H1 (cell line): ENCODE measurements at regions not wholly inside any gene's neighbourhood (a gene's known extent, or its start where the extent isn't known, plus 50 kb on each side); places are given as distances from the start of the nearest gene placed in this dataset.

Experiments
- CTCF ChIA-PET: fragments of 300-600 bp; sonication (Branson Sonifier 250); formaldehyde crosslinking; loops from one replicate; lab custom pipeline; 2021; ENCODE audit not compliant: partially characterized antibody; lab: Charles Lee
- POLR2A ChIA-PET: fragments of 300-600 bp; sonication (Branson Sonifier 250); formaldehyde crosslinking; loops from one replicate; lab custom pipeline; 2021; ENCODE audit warnings: inconsistent platforms; ENCODE audit not compliant: partially characterized antibody; lab: Charles Lee
- DNase-seq, 2 experiments: peaks; one replicate each; pipeline versions ENCODE4 v3.0.0 to v3.0.0-alpha.2; 2010 to 2022; ENCODE audit warnings: low spot score in 2 of 2, low read depth in 1 of 2, mixed read lengths in 1 of 2
- FAIRE-seq: peaks from 2 replicates; lab custom pipeline; 2011; peaks lifted over from hg19 to GRCh38; lab: Jason Lieb, UNC
- H2AFZ ChIP-seq: 2 replicates; pipeline ENCODE4 v1.8.1; 2012; ENCODE audit warnings: low read length, inconsistent platforms
- H2AK5ac ChIP-seq: 2 replicates; pipeline ENCODE4 v1.6.1; 2013; ENCODE audit warnings: low read depth, low read length
- H2BK120ac ChIP-seq: replicated peaks from 2 replicates; pipeline ENCODE3; 2013; ENCODE audit warnings: low read depth, low read length, inconsistent platforms
- H2BK12ac ChIP-seq: 2 replicates; pipeline ENCODE4 v1.6.1; 2013; ENCODE audit warnings: low read depth, low read length
- H2BK15ac ChIP-seq: 2 replicates; pipeline ENCODE4 v1.6.1; 2013; ENCODE audit warnings: low read length
- H2BK20ac ChIP-seq: 2 replicates; pipeline ENCODE4 v1.6.1; 2013; ENCODE audit warnings: low read length
- H2BK5ac ChIP-seq: 2 replicates; pipeline ENCODE4 v1.6.1; 2013; ENCODE audit warnings: low read depth, low read length
- H3K14ac ChIP-seq: 2 replicates; pipeline ENCODE4 v1.6.1; 2013; ENCODE audit warnings: inconsistent platforms; ENCODE audit not compliant: insufficient read length
- H3K18ac ChIP-seq: 2 replicates; pipeline ENCODE4 v1.6.1; 2013; ENCODE audit warnings: low read length; ENCODE audit errors: extremely low read depth
- H3K23ac ChIP-seq: 2 replicates; pipeline ENCODE4 v1.6.1; 2013; ENCODE audit warnings: inconsistent platforms; ENCODE audit not compliant: insufficient read length
- H3K23me2 ChIP-seq: 2 replicates; pipeline ENCODE4 v1.6.1; 2013; ENCODE audit warnings: low read depth, low read length
- H3K27ac ChIP-seq: 2 replicates; pipeline ENCODE4 v1.6.1; 2011; ENCODE audit warnings: low read depth, low read length, inconsistent platforms
- H3K27me3 ChIP-seq, 4 experiments: replicated peaks in 1 of 4; 1 replicate in 1 of 4; 2 replicates in 3 of 4; pipeline versions ENCODE4 v1.6.1 to v1.8.1; 2011 to 2013; ENCODE audit warnings: low read length in 3 of 4, mild to moderate bottlenecking in 3 of 4, inconsistent platforms in 2 of 4, mixed read lengths in 2 of 4, moderate library complexity in 1 of 4; ENCODE audit not compliant: control insufficient read depth in 3 of 4, insufficient read depth in 3 of 4; ENCODE audit errors: extremely low read depth in 1 of 4
- H3K36me3 ChIP-seq, 4 experiments: 2 replicates each; pipeline versions ENCODE4 v1.6.1 to v1.8.1; 2011 to 2013; ENCODE audit warnings: mild to moderate bottlenecking in 4 of 4, low read length in 3 of 4, moderate library complexity in 2 of 4, control low read depth in 1 of 4, inconsistent platforms in 1 of 4; ENCODE audit not compliant: insufficient read depth in 4 of 4, control insufficient read depth in 2 of 4
- H3K4ac ChIP-seq: replicated peaks from 2 replicates; pipeline ENCODE3; 2013; ENCODE audit warnings: low read length, low read depth, mixed read lengths, inconsistent platforms; ENCODE audit not compliant: insufficient read length
- H3K4me1 ChIP-seq, 4 experiments: replicated peaks in 1 of 4; 1 replicate in 1 of 4; 2 replicates in 3 of 4; pipeline versions ENCODE4 v1.6.1 to v1.8.1; 2011 to 2013; ENCODE audit warnings: low read length in 3 of 4, inconsistent platforms in 2 of 4, mixed read lengths in 1 of 4; ENCODE audit not compliant: insufficient read depth in 4 of 4, control insufficient read depth in 3 of 4
- H3K4me2 ChIP-seq, 2 experiments: 2 replicates each; pipeline versions ENCODE4 v1.6.1 to v1.8.1; 2011 to 2013; ENCODE audit warnings: low read depth in 2 of 2, low read length in 2 of 2, control low read depth in 1 of 2, inconsistent platforms in 1 of 2, mild to moderate bottlenecking in 1 of 2; ENCODE audit not compliant: insufficient read depth in 1 of 2
- H3K4me3 ChIP-seq, 4 experiments: fragments of 200-600, 300-600 bp in 1 of 4; sonication (generic), shearing (Covaris generic), sonication (Bioruptor Twin) in 1 of 4; 2 replicates each; pipeline versions ENCODE4 v1.5.1 to v1.8.1; 2011 to 2016; ENCODE audit warnings: low read length in 4 of 4, low read depth in 3 of 4, control low read depth in 2 of 4, inconsistent platforms in 2 of 4, mild to moderate bottlenecking in 2 of 4, mixed read lengths in 1 of 4, moderate library complexity in 1 of 4; ENCODE audit not compliant: insufficient read depth in 2 of 4; ENCODE audit errors: extremely low read depth in 1 of 4
- H3K56ac ChIP-seq: replicated peaks from 2 replicates; pipeline ENCODE3; 2013; ENCODE audit warnings: low read depth, mild to moderate bottlenecking, mixed read lengths, low read length, inconsistent platforms; ENCODE audit not compliant: insufficient read length
- H3K79me1 ChIP-seq: 2 replicates; pipeline ENCODE4 v1.6.1; 2013; ENCODE audit warnings: low read depth, low read length, control low read depth
- H3K79me2 ChIP-seq, 2 experiments: 2 replicates each; pipeline versions ENCODE4 v1.6.1 to v1.8.1; 2012 to 2013; ENCODE audit warnings: low read length in 2 of 2, mild to moderate bottlenecking in 2 of 2, inconsistent platforms in 1 of 2; ENCODE audit not compliant: insufficient read depth in 2 of 2, control insufficient read depth in 1 of 2
- H3K9ac ChIP-seq, 4 experiments: replicated peaks in 1 of 4; 1 replicate in 1 of 4; 2 replicates in 3 of 4; pipeline versions ENCODE4 v1.6.1 to v1.8.1; 2011 to 2013; ENCODE audit warnings: low read depth in 3 of 4, low read length in 3 of 4, control low read depth in 2 of 4, mild to moderate bottlenecking in 2 of 4, moderate library complexity in 2 of 4, inconsistent platforms in 1 of 4; ENCODE audit errors: extremely low read depth in 1 of 4
- H3K9me3 ChIP-seq, 2 experiments: 2 replicates each; pipeline versions ENCODE4 v1.6.1 to v1.8.1; 2012 to 2013; ENCODE audit warnings: mild to moderate bottlenecking in 2 of 2, moderate library complexity in 2 of 2, control low read depth in 1 of 2, inconsistent platforms in 1 of 2, low read depth in 1 of 2, low read length in 1 of 2, mixed read lengths in 1 of 2; ENCODE audit not compliant: insufficient read depth in 2 of 2
- H4K20me1 ChIP-seq, 2 experiments: replicated peaks in 1 of 2; 2 replicates each; pipeline versions ENCODE3 to v1.8.1; 2011 to 2013; ENCODE audit warnings: inconsistent platforms in 2 of 2, low read length in 2 of 2, mild to moderate bottlenecking in 1 of 2; ENCODE audit not compliant: insufficient read depth in 2 of 2, control insufficient read depth in 1 of 2
- H4K5ac ChIP-seq: 2 replicates; pipeline ENCODE4 v1.6.1; 2013; ENCODE audit warnings: low read length, low read depth, mixed read lengths, inconsistent platforms; ENCODE audit not compliant: insufficient read length
- H4K8ac ChIP-seq: 2 replicates; pipeline ENCODE4 v1.8.0; 2013; ENCODE audit warnings: mild to moderate bottlenecking, moderate library complexity, low read length, inconsistent platforms; ENCODE audit not compliant: insufficient read depth; ENCODE audit errors: extremely low read depth
- H4K91ac ChIP-seq: replicated peaks from 2 replicates; pipeline ENCODE3; 2013; ENCODE audit warnings: low read length, mixed read lengths, inconsistent platforms; ENCODE audit not compliant: insufficient read length
- POLR2A ChIP-seq, 2 experiments: IDR thresholded peaks; 1 replicate in 1 of 2; 2 replicates in 1 of 2; pipeline ENCODE4 v1.6.1; 2011; ENCODE audit warnings: low read depth in 2 of 2, low read length in 2 of 2, mild to moderate bottlenecking in 2 of 2; ENCODE audit errors: control extremely low read depth in 1 of 2
- SAP30 ChIP-seq: fragments of 300-600 bp; sonication (generic); IDR thresholded peaks from 2 replicates; pipeline ENCODE4 v1.7.1; 2012; ENCODE audit warnings: low read length, moderate library complexity, mild to moderate bottlenecking, inconsistent platforms; ENCODE audit not compliant: insufficient read depth, insufficient replicate concordance
- WGBS, 2 experiments: shearing (Covaris generic) in 1 of 2; methylation state at CpG; one replicate each; pipeline versions ENCODE4 v1.1.6 to v1.1.7; 2013 to 2015; ENCODE audit warnings: low lambda C conversion rate in 2 of 2, mixed read lengths in 2 of 2, inconsistent platforms in 1 of 2, low coverage in 1 of 2, missing lambda C conversion rate in 1 of 2; ENCODE audit not compliant: insufficient replicate concordance in 2 of 2, insufficient coverage in 1 of 2, insufficient read length in 1 of 2; ENCODE audit errors: extremely low coverage in 1 of 2, missing lambda C conversion rate in 1 of 2; 5-methylcytosine and 5-hydroxymethylcytosine counted together

DNA sequence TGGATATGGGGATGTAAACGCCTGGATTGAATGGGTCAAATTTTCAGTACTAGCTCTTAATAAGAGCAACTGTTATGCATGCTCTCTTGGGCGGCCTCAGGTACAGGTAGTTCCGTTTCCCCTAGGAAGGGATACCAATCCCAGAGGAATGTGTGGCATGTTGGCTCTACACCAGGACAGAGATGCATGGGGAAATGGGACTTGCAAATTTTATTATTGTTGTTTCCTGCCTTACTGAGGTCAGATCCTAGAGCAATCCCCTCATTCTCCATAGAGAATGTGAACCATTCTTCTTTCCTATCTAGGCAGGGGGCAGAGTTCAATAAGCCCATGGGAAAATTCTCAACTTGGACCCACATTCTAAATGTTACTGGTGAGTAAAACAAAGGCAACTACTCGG is 361.8 kb upstream of the FGF16 start:
- Histone ChIP-seq H2BK15ac (no peak overlapping the region), H4K5ac (no peak overlapping the region), H4K91ac (no peak overlapping the region), H4K8ac (no peak overlapping the region), H3K18ac (no peak overlapping the region), H3K27me3 (no peaks in the 10 kb centered on the region), H2AFZ (no peak overlapping the region), H3K36me3 (no peaks in the 10 kb centered on the region), H3K9me3 (no peaks in the 10 kb centered on the region), H3K4me3 (no peak overlapping the region), H2BK20ac (no peak overlapping the region), H3K4me2 (no peak overlapping the region), H3K23ac (no peak overlapping the region), H3K79me1 (no peaks in the 10 kb centered on the region), H3K27ac (no peak overlapping the region), H3K9ac (no peak overlapping the region), H3K4me1 (no peaks in the 10 kb centered on the region), H3K14ac (no peak overlapping the region), H3K4ac (no peak overlapping the region), H3K23me2 (no peaks in the 10 kb centered on the region), H3K56ac (no peak overlapping the region), H2BK120ac (no peak overlapping the region), H2AK5ac (no peak overlapping the region), H4K20me1 (no peaks in the 10 kb centered on the region), H2BK12ac (no peak overlapping the region), H3K79me2 (no peaks in the 10 kb centered on the region), H2BK5ac (no peak overlapping the region)
- ChIA-PET POLR2A (no interaction called here), CTCF (no interaction called here)
- FAIRE-seq: no peak
- no peak for DNase-seq
- TF ChIP-seq SAP30 (no peak), POLR2A (IDR thresholded peaks at IDR 0.05; ENCODE audit: control extremely low read depth in 1 of 2, low read depth in 2 of 2, low read length in 2 of 2) (no peak)
- WGBS, 2 experiments: 97% methylated on average over 3 of the region's 4 CpGs; no CpG with 5 or more reads in 1 of the 2 experiments
